PC-3 (cell line): ENCODE measurements at regions not wholly inside any gene's neighbourhood (a gene's known extent, or its start where the extent isn't known, plus 50 kb on each side); places are given as distances from the start of the nearest gene placed in this dataset.

Experiments used
- EZH2 ChIP-seq: fragments of 300-600 bp; sonication (generic); IDR thresholded peaks from one replicate; pipeline ENCODE4 v1.6.1; 2017; ENCODE audit warnings: antibody characterized with exemption, mild to moderate bottlenecking, low read length; ENCODE audit not compliant: unreplicated experiment
- EZH2phosphoT487 ChIP-seq: fragments of 300-600 bp; sonication (generic); IDR thresholded peaks from 2 replicates; pipeline ENCODE4 v1.6.1; 2018; ENCODE audit warnings: mild to moderate bottlenecking, antibody characterized with exemption, low read length, borderline replicate concordance
- TF ChIP-seq, protein P1 (sequence below): fragments of 300-600 bp; sonication (generic); conservative IDR thresholded peaks from 2 replicates; pipeline ENCODE4 v1.5.1; 2017; ENCODE audit warnings: antibody characterized with exemption, low read depth, mild to moderate bottlenecking, low read length

DNA sequence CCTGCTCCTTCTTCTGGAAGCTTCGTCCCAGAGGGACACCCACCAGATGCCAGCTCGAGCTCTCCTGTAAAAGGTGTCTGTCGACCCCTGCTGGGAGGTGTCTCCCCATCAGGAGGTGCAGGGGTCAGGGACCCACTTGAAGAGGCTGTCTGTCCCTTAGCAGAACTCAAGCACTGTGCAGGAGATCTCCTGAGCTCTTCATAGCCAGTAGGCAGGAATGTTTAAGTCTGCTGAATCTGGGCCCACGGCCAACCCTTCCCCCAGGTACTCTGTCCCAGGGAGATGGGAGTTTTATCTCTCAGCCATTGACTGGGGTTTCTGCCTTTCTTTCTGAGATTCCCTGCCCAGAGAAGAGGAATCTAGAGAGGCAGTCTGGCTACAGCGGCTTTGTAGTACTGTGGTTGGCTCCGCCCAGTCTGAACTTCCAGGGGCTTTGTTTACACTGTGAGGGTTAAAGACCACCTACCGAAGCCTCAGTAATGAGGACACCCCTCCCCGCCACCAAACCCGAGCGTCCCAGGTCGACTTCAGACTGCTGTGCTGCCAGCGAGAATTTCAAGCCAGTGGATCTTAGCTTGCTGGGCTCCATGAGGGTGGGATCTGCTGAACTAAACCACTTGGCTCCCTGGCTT is 1383.0 kb upstream of the TENM3 start:
- no peak for TF ChIP-seq EZH2phosphoT487
- TF ChIP-seq, protein P1, sequence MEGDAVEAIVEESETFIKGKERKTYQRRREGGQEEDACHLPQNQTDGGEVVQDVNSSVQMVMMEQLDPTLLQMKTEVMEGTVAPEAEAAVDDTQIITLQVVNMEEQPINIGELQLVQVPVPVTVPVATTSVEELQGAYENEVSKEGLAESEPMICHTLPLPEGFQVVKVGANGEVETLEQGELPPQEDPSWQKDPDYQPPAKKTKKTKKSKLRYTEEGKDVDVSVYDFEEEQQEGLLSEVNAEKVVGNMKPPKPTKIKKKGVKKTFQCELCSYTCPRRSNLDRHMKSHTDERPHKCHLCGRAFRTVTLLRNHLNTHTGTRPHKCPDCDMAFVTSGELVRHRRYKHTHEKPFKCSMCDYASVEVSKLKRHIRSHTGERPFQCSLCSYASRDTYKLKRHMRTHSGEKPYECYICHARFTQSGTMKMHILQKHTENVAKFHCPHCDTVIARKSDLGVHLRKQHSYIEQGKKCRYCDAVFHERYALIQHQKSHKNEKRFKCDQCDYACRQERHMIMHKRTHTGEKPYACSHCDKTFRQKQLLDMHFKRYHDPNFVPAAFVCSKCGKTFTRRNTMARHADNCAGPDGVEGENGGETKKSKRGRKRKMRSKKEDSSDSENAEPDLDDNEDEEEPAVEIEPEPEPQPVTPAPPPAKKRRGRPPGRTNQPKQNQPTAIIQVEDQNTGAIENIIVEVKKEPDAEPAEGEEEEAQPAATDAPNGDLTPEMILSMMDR: no peak
- no peak for TF ChIP-seq EZH2
